D721Med (cell line): ENCODE measurements at regions not wholly inside any gene's neighbourhood (a gene's known extent, or its start where the extent isn't known, plus 50 kb on each side); places are given as distances from the start of the nearest gene placed in this dataset.

Experiments
- DNase-seq: peaks from one replicate; pipeline ENCODE4 v3.0.0; 2011; ENCODE audit warnings: low spot score; ENCODE audit not compliant: insufficient read length
- FAIRE-seq: peaks from 2 replicates; lab custom pipeline; 2011; peaks lifted over from hg19 to GRCh38; lab: Jason Lieb, UNC
- CTCF ChIP-seq: IDR thresholded peaks from 2 replicates; pipeline ENCODE4 v1.5.1; 2012; ENCODE audit warnings: mild to moderate bottlenecking, control low read depth; ENCODE audit not compliant: insufficient read depth; ENCODE audit errors: missing control alignments

GRCh38 chr3:72230774-72231379, 445.9 kb upstream of the PROK2 start:
- no peak for TF ChIP-seq CTCF
- no peak for FAIRE-seq
- no peak for DNase-seq

GRCh38 chr3:72229952-72230351, 445.0 kb upstream of the PROK2 start:
- DNase-seq (no peak), FAIRE-seq (no peak)
- TF ChIP-seq CTCF: no peak

GRCh38 chr3:72227486-72228070, 442.6 kb upstream of the PROK2 start:
- FAIRE-seq: no peak
- no peak for TF ChIP-seq CTCF

GRCh38 chr3:72224804-72225509, 440.0 kb upstream of the PROK2 start:
- no peak for DNase-seq
- TF ChIP-seq CTCF: no peak
- FAIRE-seq: peak; percentile 35

More at GRCh38 chr3:72227486-72228070, 442.6 kb upstream of the PROK2 start:
- no peak for DNase-seq

- no peak for TF ChIP-seq CTCF
- DNase-seq: no peak
- no peak for FAIRE-seq
Observed at GRCh38 chr3:72223628-72224027, 438.7 kb upstream of the PROK2 start.

- no peak for DNase-seq
- TF ChIP-seq CTCF: no peak
- no peak for FAIRE-seq
Observed at GRCh38 chr3:72223116-72223515, 438.2 kb upstream of the PROK2 start.

GRCh38 chr3:72222410-72222809, 437.5 kb upstream of the PROK2 start:
- no peak for DNase-seq
- no peak for FAIRE-seq
- TF ChIP-seq CTCF: no peak
